HG02642 (cell line): ENCODE measurements at regions not wholly inside any gene's neighbourhood (a gene's known extent, or its start where the extent isn't known, plus 50 kb on each side); places are given as distances from the start of the nearest gene placed in this dataset.
"Not testable (repeated sequence)": the region's sequence is repeated elsewhere in the genome, so short reads cannot be mapped to it uniquely, and the experiment has no call there.

Experiments used
- ATAC-seq: cut with Tn5 transposase; IDR thresholded peaks from one replicate; pipeline ENCODE4 v1.9.1; 2021; ENCODE audit warnings: mild to moderate bottlenecking; ENCODE audit not compliant: unreplicated experiment, poor library complexity

- no peak for ATAC-seq
Measured at GRCh38 chr10:28480628-28480965, 52.3 kb upstream of the WAC start.

DNA sequence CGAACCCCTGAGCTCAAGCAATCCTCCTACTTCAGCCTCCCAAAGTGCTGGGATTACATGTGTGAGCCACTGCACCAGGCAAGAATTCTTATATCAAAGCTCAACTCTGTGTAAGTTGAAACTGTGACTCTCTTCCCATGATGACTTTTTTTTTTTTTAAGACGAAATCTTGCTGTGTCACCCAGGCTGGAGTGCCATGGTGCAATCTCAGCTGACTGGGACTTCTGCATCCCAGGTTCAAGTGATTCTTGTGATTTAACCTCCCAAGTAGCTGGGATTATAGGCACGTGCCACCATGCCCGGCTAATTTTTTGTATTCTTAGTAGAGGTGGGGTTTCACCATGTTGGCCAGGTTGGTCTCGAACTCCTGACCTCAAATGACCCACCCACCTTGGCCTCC, 51.6 kb upstream of the WAC start:
- not testable (repeated sequence) for ATAC-seq

DNA sequence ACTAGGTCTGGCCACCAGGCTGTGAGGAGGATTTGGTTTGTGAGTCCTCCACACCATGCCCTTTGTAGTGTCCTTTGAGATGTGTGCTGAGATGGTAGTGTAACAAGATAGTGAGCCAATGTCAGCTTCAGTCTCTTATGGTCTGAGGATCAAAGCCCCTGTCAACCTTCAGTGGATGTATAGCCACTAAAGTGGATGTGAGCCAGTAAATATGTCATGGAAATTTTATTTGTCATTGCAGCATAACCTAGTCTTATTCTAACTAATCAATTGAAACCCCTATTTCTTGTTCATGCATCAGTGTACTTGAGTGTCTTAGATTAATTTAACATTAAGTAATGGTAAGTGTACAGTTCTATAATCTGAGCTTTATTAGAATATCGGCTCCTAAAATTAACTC, 51.0 kb upstream of the WAC start:
- no peak for ATAC-seq
